Sigmoid colon (tissue), 6 donors: ENCODE measurements at regions not wholly inside any gene's neighbourhood (a gene's known extent, or its start where the extent isn't known, plus 50 kb on each side); places are given as distances from the start of the nearest gene placed in this dataset.

Experiments used
- DNase-seq: peaks from one replicate; pipeline ENCODE4 v3.0.0-alpha.2; 2019
- H3K27ac ChIP-seq, 4 donors: fragments of 200-600 bp; sonication (generic); one replicate each; pipeline ENCODE4 v1.5.1; 2016 to 2019; ENCODE audit warnings: mild to moderate bottlenecking in 1 of 4
- H3K27me3 ChIP-seq, 3 donors: fragments of 200-600 bp; sonication (generic); one replicate each; pipeline ENCODE4 v1.5.1; 2019; ENCODE audit warnings: mild to moderate bottlenecking in 1 of 3
- H3K36me3 ChIP-seq, 4 donors: fragments of 200-600 bp; sonication (generic); one replicate each; pipeline ENCODE4 v1.5.1; 2016 to 2019
- H3K4me1 ChIP-seq, 4 donors: fragments of 200-600 bp; sonication (generic); one replicate each; pipeline ENCODE4 v1.5.1; 2017 to 2019
- H3K4me3 ChIP-seq, 4 donors: fragments of 200-600 bp; sonication (generic); one replicate each; pipeline ENCODE4 v1.5.1; 2017 to 2019; ENCODE audit warnings: mild to moderate bottlenecking in 2 of 4, moderate library complexity in 1 of 4
- H3K9me3 ChIP-seq, 4 donors: fragments of 200-600 bp in 3 of 4; sonication (generic) in 3 of 4; one replicate each; pipeline versions ENCODE4 v1.5.1 to v1.6.1; 2013 to 2019
- EP300 ChIP-seq, 4 donors: sonication (generic); formaldehyde crosslinking; IDR thresholded peaks; one replicate each; pipeline ENCODE4 v1.6.1; 2017; ENCODE audit warnings: antibody characterized with exemption in 4 of 4
- POLR2A ChIP-seq, 2 donors: fragments of 450-650 bp; IDR thresholded peaks; one replicate each; pipeline ENCODE4 v1.6.1; 2016; ENCODE audit warnings: antibody characterized with exemption in 2 of 2, mild to moderate bottlenecking in 2 of 2, moderate library complexity in 2 of 2
- POLR2AphosphoS5 ChIP-seq, 4 donors: sonication (generic); formaldehyde crosslinking; IDR thresholded peaks; one replicate each; pipeline ENCODE4 v1.6.1; 2017; ENCODE audit warnings: antibody characterized with exemption in 4 of 4
- WGBS, 2 donors: extraction: QIAGEN DNeasy Blood & Tissue Kit; methylation state at CpG; one replicate each; pipeline ENCODE4 v1.1.7; 2013; 5-methylcytosine and 5-hydroxymethylcytosine counted together
- intact Hi-C: fragments of 100-400 bp; cut with DNase I; formaldehyde crosslinking; loops from one replicate; pipeline ENCODE4 v1.15.1; 2023
- TF ChIP-seq, protein P1 (sequence below), 4 experiments: fragments of 450-650 bp in 3 of 4; fragments of 200-600 bp in 1 of 4; IDR thresholded peaks; one replicate each; pipeline ENCODE4 v1.5.1; 2016 to 2019; ENCODE audit warnings: antibody characterized with exemption in 4 of 4, mild to moderate bottlenecking in 3 of 4, moderate library complexity in 2 of 4
- donor health status: healthy with polysubstance abuse.
- donor health status: healthy.

DNA sequence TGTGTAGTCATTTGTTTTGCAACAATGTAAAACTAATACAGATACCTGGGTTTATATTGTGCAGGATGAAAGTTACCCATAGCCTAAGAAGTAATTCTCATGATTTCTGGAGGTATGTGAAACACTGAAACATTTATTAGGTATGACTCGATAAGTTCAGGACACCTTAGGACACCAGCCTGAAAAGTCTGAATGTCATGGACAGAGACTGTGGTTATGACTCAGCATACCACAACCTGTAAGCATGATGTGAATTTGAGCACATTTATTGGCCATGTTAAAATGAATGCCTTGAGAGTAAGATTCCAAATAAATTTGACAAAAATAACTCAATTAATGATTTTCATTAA, 1471.7 kb upstream of the B3GALT2 start:
- no peak for DNase-seq
- no peaks in the 10 kb centered on the region for H3K27me3 ChIP-seq
- no peaks in the 10 kb centered on the region for H3K4me1 ChIP-seq
- TF ChIP-seq POLR2AphosphoS5 (IDR thresholded peaks at IDR 0.05) (no peak), EP300 (IDR thresholded peaks at IDR 0.05) (no peak), POLR2A (IDR thresholded peaks at IDR 0.05) (no peak)
- TF ChIP-seq, protein P1, sequence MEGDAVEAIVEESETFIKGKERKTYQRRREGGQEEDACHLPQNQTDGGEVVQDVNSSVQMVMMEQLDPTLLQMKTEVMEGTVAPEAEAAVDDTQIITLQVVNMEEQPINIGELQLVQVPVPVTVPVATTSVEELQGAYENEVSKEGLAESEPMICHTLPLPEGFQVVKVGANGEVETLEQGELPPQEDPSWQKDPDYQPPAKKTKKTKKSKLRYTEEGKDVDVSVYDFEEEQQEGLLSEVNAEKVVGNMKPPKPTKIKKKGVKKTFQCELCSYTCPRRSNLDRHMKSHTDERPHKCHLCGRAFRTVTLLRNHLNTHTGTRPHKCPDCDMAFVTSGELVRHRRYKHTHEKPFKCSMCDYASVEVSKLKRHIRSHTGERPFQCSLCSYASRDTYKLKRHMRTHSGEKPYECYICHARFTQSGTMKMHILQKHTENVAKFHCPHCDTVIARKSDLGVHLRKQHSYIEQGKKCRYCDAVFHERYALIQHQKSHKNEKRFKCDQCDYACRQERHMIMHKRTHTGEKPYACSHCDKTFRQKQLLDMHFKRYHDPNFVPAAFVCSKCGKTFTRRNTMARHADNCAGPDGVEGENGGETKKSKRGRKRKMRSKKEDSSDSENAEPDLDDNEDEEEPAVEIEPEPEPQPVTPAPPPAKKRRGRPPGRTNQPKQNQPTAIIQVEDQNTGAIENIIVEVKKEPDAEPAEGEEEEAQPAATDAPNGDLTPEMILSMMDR (IDR thresholded peaks at IDR 0.05): no peak
- H3K36me3 ChIP-seq: no peaks in the 10 kb centered on the region
- WGBS, 2 donors: 57 to 82% methylated on average over 1 of the region's 1 CpG
- intact Hi-C loops: no loop called here
- no peak overlapping the region for H3K4me3 ChIP-seq
- no peaks in the 10 kb centered on the region for H3K9me3 ChIP-seq
- no peak overlapping the region for H3K27ac ChIP-seq

DNA sequence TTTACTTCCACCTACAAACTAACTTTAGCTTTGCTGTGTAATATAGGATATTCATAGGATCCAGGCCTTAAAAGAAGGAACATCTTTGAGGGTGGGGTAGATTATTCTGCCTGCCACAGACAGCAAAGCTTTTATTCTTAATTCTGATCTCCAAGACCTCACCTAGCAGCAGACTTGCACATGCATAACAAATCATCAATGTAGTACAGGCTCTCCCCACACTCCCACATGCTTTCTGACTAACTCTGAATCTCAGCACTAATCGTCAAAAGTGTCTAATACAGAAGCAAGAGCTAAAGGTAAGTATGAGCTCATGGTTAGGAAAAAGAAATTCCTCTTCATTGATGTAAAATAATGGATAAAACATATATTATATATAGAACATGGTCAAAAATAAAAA, 1468.5 kb upstream of the B3GALT2 start:
- intact Hi-C loops: no loop called here

DNA sequence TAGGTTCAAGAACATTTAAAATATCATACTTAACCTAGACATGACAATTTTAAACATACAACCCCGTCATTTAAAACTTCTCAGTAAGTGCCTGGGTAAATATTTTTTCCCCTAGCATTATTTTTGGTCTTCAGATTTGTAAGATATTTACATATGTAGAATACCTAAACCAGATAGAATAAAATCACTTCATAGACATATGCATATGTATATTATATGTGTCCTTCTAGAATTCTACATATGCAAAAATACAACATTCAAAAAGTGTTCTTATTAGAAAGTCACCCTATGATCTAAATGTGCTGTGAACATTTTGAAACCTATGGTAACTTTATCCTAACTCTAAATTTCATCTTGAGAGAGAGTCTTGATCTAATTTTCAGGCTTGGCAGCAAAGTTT, 1467.0 kb upstream of the B3GALT2 start:
- no peak for TF ChIP-seq POLR2AphosphoS5 (IDR thresholded peaks at IDR 0.05)
- Histone ChIP-seq H3K4me3 (no peak overlapping the region), H3K9me3 (no peaks in the 10 kb centered on the region), H3K4me1 (no peaks in the 10 kb centered on the region), H3K27ac (no peak overlapping the region), H3K36me3 (no peaks in the 10 kb centered on the region), H3K27me3 (no peaks in the 10 kb centered on the region)
- DNase-seq: no peak
- 55 to 79% methylated on average over 1 of the region's 1 CpG for WGBS, 2 donors
- intact Hi-C loops: no loop called here

More for the DNA sequence above, 1468.5 kb upstream of the B3GALT2 start:
- H3K4me3 ChIP-seq: no peak overlapping the region
- H3K9me3 ChIP-seq: no peaks in the 10 kb centered on the region
- WGBS, 2 donors: 79 to 86% methylated on average over 1 of the region's 1 CpG
- TF ChIP-seq POLR2AphosphoS5 (IDR thresholded peaks at IDR 0.05): no peak
- TF ChIP-seq POLR2A (IDR thresholded peaks at IDR 0.05): no peak
- TF ChIP-seq, protein P1 (IDR thresholded peaks at IDR 0.05): no peak
- TF ChIP-seq EP300 (IDR thresholded peaks at IDR 0.05): no peak
- no peaks in the 10 kb centered on the region for H3K27me3 ChIP-seq
- H3K4me1 ChIP-seq: no peaks in the 10 kb centered on the region
- H3K36me3 ChIP-seq: no peaks in the 10 kb centered on the region
- H3K27ac ChIP-seq: no peak overlapping the region
- no peak for DNase-seq

DNA sequence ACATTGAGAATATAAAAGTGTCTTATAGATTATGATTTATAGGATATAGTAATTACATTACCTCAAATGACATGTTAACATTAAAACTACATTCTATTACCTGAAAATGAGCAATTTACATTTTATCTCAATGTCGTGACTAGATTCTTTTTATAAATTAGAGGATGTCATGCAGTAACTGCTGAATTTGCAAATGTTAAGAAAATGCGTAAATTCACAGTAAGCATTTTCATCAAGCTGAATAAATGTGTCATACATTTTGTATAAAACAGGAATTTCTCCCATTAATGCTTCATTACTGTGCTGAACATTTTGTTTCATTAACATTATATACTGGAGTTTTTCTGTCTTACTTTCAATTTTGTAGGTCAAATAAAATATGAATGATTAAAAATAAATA, 1460.7 kb upstream of the B3GALT2 start:
- intact Hi-C loops: no loop called here
- no peaks in the 10 kb centered on the region for H3K27me3 ChIP-seq
- no peak for DNase-seq
- no peak overlapping the region for H3K4me3 ChIP-seq
- 72 to 90% methylated on average over 2 of the region's 2 CpGs for WGBS, 2 donors
- no peak overlapping the region for H3K27ac ChIP-seq
- TF ChIP-seq, protein P1 (IDR thresholded peaks at IDR 0.05): no peak
- H3K9me3 ChIP-seq: no peaks in the 10 kb centered on the region
- no peaks in the 10 kb centered on the region for H3K4me1 ChIP-seq
- no peaks in the 10 kb centered on the region for H3K36me3 ChIP-seq

DNA sequence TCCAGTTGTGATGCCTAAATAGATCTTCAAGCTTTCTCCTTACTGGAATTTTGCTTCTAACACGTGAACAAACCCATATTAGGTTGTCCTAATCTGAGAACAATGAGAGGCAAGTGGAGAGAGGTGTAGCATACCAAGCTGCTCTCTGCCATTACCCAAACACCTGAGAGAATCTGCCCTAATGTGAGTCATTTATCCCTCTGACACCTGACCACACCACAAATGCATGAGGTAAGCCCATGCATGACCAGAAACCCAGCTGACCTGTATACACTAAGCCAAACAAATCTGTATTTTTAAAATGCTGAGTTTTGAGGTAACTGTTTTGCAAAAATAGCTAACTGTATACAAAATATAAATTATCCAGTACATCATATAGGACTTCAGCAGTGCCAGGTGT, 1458.1 kb upstream of the B3GALT2 start:
- H3K4me1 ChIP-seq: no peaks in the 10 kb centered on the region
- no peaks in the 10 kb centered on the region for H3K9me3 ChIP-seq
- H3K36me3 ChIP-seq: no peaks in the 10 kb centered on the region
- WGBS, 2 donors: 25 to 68% methylated on average over 1 of the region's 1 CpG
- no peak overlapping the region for H3K4me3 ChIP-seq
- no peak overlapping the region for H3K27ac ChIP-seq
- TF ChIP-seq POLR2A (IDR thresholded peaks at IDR 0.05) (no peak), EP300 (IDR thresholded peaks at IDR 0.05) (no peak), POLR2AphosphoS5 (IDR thresholded peaks at IDR 0.05) (no peak)
- TF ChIP-seq, protein P1 (IDR thresholded peaks at IDR 0.05): no peak
- DNase-seq: no peak
- no peaks in the 10 kb centered on the region for H3K27me3 ChIP-seq
- intact Hi-C loops: no loop called here
